ENCODE measurements at regions not wholly inside any gene's neighbourhood (a gene's known extent, or its start where the extent isn't known, plus 50 kb on each side); places are given as distances from the start of the nearest gene placed in this dataset.
A peak's percentile ranks its signal among the peaks of the same experiment; 100 is the strongest.
"Not testable (repeated sequence)": the region's sequence is repeated elsewhere in the genome, so short reads cannot be mapped to it uniquely, and the experiment has no call there.

DNA sequence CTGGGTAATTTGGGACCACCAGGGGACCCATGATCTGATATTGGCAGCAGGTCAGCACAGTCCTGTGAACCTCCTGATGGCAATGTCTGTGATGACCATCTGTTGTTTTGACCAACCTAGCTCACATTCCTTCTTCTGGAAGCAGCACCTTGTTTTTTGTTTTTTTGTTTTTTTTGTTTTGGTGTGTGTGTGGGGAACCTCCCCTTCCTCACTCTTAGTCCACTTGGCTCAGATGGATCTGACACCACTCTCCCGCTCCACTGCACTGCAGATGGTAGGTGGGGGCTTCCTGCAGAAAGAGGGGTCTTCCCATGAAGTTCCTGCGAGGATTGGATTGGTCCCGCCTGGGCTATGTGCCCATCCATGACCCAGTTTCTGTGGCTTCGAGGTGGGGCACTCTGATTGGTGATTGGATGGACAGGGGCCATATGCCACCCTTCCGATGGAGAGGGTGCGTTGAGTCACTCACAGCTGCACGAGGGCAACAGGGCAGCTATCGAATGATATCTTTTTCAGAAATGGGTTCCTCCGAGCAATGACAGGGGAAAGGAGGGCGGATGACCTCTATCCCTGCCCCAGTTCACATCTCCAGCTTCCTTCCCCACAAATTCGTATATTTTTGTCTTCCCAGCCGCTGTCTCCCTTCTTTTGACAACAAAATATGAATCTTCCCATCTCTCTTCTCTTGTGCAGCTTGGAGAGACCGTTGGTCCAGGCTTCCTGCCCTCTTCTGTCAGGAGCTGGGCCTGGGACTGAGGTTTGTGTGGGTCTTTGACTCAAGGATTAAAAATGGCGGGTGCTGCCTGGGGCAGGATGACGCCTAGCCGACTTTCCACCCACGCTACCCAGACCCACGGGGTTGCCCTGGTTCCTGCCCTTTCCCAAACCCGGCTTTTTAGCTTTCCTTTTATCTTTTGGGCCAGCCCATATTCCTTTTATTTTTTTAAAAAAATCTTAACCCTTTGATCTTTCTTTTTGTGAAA is 132.1 kb upstream of the KCNG1 start:
- no peak for DNase-seq

DNA sequence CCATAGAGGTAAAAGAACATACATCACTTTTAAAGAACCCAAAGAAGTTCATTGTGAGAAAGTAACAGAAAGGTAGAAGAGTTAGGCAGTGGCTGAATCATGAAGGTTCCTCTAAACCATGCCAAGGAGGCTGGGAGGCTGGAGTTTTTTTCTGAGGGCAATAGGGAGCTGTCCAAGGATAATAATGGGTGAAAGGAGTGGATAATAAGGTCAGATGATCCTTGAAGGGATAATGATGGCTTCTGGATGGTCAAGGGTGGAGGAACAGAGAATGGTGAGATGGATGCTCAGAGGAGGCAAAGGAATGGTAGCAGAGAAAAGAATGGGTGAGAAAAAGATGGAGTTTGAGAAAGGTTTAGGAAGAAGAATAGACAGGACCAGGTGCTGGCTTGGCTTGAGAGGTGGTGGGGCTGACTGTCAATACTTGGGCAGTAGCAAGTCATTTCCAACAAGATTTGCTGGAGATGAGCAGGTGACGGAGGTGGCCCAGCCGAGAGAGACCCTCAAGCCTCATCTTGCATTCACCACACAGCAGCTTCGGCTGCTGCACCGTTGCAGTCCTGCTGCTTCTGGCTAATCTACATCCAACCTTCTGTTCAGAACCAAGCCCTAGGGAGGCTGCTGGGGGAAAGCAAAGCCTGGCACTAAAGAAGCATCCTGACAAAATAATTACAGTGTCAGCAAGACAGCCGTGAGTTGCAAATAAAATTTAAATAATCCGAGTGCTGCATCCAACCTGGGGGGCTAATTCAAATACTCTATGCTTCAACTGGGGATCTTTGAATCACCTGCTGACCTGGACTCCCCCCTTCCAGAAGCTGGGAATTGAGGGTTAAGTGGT is 131.2 kb upstream of the KCNG1 start:
- no peak for DNase-seq

DNA sequence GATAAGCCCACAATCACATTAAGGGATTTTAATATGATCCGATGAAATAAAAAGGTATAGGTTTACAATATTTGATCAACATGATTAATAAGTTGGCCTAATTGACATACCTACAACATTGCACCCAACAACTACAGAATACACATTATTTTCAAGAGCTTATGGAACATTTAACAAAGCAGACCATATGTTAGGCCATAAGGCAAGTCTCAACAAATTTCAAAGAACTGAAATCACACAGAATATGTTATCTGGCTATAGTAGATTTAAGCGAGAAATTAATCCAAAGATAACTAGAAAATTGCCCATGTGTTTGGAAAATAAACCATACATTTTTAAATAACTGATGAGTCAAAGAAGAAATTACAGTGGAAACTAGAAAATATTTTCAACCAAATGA is 126.0 kb upstream of the KCNG1 start:
- no peak for DNase-seq

DNA sequence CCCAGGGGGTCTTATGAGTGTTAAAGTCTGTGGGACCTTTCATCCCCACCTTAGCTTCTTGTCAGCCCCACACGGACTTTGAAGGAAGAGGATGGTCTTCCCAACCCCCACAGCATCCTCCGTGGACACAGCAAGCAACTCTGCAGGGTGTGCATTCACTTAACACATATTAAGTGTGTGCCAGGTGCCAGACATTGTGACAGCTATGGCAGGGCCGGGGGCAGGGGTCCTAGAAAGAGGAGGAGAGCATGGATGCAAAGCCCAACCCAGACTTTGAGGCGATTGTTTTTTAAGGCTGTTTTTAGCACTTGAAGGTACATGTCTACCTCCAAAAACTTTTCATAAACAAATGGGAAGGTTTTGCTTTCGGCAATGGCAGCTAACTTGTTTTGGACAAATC is 121.6 kb upstream of the KCNG1 start:
- DNase-seq = no peak

DNA sequence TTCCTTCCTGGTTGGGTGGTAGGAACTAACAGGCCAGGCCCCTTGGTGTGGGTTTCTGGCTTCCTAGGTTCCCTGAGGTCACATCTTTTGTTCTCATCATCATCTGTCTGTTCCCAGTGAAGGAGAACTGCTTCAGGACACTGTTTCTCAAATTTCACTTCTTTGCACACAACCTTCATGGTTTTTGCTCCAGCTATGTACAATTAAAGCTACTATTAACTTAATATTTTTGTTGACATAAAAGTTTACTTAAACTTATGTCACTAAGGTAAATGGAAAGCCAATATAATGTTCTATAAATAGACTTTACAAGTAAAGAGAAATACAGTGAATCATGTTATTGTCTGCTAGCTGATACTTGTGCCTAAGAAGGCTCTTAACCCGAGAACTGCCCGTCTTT is 120.7 kb upstream of the KCNG1 start:
- DNase-seq = no peak

DNA sequence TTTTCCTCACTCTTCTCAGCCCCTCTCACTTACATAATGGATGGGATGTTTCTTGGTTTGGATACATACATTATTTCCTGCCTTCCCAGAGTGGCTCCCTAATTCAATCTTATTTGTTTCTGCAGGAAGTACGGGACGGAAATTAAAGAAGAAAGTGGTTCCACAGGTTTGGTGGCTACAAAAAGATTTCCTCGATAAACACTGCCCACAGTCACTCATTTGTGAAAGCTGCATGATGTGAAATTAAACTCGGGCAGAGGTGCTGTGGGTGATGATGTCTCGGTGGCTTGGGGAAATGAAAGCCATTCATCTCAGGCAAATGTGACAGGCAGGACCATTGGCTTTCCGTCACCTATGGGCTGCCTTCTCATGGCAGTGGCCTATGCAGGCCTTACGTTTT is 119.5 kb upstream of the KCNG1 start:
- no peak for DNase-seq

DNA sequence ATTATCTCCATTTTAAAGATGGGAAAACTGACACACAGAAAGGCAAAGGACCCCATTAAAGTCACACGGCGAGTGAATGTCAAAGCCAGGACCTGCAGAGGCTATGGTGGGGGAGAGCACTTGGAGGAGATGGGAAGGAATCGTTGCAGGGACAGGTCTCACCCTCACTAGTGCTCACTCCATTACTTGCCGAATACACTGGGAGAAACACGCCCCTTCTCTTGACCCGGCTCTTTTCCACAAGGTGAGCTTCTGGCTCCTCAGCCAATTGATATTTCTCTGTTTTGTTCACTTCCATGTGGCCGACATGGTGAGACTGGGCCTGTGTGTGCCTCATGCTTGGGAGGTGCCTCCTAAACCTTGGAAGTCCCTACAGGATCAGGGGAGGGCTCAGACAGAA is 117.8 kb upstream of the KCNG1 start:
- no peak for DNase-seq

DNA sequence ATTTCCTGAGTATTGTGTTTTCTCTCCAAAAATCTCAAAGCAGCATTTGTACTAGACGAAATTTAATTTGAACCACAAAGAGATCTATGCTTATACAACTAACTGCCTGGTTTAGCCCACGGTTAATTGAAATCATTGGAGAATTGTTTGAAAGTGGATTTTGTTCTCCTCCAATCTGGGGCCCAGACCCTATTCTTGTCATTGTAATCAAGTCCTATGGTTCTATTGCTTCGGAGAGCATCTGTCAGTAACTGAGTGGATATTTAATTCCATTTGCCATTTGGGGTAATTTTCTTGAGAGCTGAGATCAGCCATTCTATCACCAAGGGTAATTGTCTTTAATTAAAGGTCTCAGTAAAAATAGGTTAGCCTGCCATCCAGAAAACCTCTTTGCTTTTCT is 117.0 kb upstream of the KCNG1 start:
- no peak for DNase-seq

DNA sequence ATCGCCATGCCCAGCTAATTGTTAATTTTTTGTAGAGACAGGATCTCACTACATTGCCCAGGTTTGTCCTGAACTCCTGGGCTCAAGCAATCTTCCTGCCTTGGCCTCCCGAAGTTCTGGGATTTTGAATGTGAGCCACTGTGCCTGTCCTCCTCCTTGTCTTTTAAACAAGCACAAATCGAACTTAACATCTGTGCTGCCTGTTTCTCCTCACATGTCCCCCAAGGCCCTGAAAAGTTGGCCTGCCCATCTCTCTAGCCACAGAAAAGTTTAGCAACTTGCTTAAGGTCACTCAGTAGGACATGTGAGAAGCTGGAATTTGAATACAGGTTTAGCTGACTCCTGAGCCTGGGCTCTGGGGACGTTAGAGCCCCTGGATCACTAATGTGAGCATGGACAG is 115.7 kb upstream of the KCNG1 start:
- no peak for DNase-seq

DNA sequence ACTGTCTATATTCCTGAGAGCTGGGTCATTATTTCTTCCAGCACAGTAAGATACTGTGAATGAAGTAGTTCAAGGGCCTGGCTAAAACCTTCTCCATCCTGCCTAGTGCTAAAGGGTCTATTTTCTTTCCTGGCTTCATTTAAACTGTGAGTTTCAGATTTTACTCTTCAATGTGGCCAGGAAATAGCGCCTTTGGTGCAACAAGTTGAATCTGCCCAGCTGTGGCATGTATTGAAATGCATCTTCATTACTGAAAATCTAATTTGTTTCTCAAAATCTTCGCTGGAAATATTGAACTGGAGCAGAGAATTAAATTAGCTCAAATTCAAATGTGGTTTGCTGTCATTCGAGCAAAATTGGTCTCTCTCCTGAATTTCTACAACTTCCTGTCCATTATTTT is 114.6 kb upstream of the KCNG1 start:
- DNase-seq = no peak

DNA sequence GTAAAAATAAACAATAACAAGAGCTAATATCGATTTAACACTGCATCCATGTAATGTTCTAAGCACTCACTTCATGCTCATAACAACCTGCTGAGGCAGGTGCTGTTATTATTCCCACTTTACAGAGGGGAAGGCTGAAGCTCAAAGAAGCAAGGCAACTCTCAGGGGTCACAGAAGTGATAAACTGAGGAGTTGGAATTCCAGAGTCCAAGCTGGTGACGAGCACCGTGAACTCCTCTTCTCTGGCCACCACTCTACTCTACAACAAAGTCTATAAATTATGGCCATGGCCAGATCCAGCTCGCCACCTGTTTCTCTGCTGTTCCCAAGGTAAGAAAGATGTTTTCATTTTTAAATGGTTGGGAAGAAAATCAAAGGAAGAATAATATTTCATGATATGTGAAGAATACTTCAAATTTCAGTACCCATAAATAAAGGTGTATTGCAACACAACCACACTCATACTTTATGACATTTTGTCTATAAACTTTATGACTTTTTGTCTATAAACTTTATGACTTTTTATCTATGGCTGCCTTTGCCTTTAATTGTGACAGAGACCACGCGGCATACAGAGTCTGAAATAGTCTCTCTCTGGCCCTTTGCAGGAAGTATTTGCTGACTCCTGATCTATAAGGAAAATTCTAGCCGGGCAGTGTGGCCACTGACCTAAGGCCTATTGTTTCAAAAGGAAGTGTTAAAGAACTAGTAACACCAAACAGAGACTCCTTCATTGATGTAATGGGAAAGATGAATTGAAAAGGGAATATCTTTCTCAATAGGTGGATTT is 113.2 kb upstream of the KCNG1 start:
- no peak for DNase-seq

DNA sequence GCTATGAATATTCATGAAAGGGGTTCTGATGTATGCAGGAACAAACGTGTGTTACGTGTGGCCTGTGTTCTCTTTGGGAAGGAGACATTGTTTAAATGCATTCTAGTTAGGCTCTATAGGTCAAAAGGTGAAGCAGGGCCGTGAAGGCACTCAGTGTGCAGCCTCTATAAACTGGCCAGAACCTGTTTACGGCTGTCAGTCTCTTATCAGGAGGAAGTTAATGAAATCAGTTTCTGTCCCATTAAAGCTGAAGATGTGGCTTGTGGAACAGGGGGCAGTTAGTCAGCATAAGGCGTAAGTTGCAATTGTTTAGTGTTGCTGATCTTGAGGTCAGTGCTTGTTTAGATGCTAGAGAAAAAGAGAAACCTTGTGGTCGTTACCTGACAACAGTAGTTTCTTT is 111.5 kb upstream of the KCNG1 start:
- no peak for DNase-seq

DNA sequence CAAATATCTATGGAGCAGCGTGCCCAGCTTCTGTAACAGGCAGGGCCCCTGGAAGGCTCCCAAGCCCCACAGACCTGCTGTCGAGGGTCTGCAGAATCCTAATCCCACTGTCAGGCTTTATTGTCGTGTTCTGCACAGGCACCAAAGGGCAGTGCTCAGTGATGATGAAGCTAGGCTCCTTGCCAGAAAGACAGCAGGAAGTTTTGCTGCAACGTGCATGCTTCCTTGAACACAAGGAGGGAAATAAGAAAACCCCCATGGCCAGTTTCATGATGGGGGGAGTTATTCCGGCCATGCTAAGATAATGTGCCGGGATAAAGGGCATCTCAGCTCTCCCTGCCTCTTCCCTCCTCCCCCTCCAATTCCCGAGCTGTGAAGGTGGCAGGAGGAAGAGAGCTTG is 109.4 kb upstream of the KCNG1 start:
- DNase-seq = peak; percentile 13

DNA sequence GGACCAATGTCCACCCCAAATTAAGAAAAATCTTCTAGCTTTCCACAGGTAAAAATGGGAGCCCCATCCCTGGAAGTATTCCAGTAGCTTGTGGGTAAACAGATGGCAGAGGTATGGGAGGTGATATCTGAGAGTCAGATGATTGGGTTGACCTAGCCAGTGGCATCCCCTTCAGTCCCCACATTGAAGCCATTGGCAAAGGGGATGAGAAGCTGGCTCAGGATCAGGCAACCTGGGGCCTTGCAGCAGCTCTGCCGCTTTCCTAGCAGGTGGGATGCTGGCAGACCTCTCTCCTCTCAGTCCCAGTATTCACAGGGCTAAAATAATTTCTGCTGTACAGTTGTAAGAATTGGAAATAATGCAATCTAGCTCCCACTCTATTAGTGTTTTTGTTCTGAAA is 108.9 kb upstream of the KCNG1 start:
- DNase-seq = no peak

DNA sequence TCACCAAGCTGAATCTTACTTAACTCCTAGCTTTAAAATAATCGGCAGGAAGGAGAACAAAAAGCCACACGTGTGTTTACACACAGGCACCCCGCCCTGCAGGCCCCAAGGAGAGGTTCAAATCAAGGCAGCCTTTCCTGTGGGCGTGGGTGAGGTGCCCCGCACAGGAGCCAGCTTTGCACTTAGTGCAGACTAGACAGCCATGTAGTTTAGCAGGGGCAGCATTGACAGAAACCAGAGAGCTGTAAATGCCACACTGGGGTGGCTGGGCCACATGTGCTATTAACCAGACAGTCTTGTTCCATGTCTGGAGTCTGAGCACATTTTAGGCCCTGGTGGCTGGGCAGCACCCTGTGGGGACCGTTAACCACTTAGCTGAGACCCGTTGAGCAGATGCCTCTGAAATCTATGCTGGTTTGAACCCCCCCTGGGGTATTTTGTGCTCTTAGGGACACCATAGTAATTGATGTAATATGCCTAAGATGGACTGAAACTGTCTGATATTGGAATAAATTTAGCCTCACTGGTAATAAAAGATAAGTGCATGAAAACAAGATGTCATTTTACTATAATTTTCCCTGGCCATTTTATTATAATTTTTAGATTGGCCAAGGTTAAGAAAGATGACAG is 106.4 kb upstream of the KCNG1 start:
- DNase-seq = no peak

DNA sequence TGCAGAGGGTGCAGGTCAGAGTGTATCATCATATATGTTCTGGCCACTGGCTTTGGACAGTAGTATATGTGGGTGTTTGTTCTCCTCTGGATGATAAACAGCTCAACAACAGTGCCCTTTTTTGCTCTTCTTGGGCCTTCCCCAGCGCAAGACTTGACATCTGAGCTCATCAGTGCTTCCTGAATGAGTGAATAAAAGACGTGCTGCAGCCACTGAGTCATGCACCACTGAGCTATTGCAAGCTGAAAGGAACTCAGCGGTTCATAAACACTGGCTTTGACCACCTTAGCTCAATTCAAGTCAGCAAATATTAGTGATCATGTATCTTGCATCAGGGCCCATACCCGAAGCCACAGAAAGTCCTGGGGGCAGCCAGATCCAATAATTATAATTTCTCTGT is 105.3 kb upstream of the KCNG1 start:
- DNase-seq = peak; percentile 91

DNA sequence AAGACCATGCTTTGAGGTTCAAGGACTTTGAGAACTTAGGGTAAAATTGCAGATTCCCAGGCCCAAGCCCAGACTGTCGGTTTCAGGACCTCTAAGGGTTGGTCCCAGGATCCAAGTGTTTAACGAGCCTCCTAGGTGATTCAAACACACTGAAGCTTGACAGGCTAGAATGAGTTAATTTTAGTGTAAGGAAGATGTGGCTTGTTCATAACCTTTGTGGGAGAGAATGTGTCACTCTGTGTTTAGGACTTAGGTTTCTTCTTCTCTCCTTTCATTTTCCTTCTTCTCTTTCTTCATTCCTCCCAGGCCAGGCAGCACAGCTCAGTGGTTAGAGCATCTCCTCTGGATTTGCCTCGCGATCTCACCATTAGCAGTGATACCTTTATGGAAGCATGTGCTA is 104.8 kb upstream of the KCNG1 start:
- no peak for DNase-seq

DNA sequence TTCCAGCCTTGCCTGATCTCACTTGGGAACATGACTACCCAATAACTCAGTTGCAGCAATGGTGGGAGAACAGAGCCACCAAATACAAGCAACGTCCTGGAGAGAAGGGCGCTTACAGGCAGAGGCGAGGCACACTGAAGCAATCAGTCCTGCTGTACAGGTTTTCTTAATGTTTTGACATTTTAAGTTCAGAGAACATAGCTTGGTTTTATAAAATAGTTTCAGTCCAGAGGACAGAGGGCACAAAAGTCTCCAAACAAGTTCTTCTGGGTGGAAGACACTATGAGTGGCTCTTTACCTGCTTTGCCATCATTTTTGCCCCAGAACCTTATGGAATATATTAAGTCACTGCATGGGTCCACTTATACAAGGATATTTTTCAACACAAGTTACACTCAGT is 103.4 kb upstream of the KCNG1 start:
- no peak for DNase-seq

DNA sequence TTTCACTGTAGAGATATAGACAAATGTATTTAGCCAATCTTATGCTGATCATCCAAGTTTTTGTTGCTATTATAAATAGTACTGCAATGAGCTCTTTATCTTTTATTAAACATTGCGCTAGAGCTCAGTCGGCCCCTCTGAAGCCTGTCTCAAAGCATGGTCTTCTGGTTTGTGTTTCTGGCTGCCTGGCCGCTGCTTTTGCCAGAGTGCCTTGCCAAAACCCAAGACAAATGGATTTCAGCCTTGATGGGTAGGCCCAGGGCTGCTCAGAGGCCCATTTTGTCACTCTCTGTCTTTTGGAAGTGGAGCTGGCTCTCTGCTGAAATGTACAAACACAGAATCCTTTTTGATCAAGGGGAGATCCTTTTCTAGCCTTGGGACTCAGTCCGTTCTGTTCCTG is 102.9 kb upstream of the KCNG1 start:
- DNase-seq = no peak

DNA sequence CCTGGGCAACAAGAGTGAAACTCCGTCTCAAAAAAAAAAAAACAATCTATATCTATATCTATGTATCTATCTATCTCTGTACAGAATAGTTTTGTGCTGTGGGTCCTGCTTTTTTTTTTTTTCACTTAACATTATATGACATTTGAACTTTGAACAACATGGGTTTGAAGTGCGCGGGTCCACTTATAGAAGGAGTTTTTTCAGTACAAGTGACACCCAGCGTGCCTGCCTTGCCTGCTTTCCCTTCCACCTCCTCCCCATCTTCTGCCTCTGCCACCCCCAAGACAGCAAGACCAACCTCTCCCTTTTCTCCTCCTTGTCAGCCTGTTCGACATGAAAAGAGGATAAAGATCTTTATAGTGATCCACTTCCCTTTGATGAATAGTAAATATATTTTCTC is 102.2 kb upstream of the KCNG1 start:
- no peak for DNase-seq

DNA sequence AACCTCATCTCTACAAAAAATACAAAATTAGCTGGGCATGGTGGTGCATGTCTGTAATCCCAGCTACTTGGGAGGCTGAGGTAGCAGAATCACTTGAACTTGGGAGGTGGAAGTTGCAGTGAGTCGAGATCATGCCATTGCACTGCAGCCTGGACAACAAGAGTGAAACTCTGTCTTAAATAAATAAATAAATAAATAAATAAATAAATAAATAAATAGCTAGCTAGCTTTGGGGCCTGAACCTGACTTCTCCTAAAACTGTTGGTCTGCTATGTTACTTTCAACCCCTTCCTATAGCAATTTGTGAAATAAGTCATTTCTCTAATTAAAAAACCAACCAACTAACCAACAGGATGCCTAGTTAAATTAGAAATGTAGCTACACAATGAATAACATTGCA is 101.0 kb upstream of the KCNG1 start:
- not testable (repeated sequence) for DNase-seq

DNA sequence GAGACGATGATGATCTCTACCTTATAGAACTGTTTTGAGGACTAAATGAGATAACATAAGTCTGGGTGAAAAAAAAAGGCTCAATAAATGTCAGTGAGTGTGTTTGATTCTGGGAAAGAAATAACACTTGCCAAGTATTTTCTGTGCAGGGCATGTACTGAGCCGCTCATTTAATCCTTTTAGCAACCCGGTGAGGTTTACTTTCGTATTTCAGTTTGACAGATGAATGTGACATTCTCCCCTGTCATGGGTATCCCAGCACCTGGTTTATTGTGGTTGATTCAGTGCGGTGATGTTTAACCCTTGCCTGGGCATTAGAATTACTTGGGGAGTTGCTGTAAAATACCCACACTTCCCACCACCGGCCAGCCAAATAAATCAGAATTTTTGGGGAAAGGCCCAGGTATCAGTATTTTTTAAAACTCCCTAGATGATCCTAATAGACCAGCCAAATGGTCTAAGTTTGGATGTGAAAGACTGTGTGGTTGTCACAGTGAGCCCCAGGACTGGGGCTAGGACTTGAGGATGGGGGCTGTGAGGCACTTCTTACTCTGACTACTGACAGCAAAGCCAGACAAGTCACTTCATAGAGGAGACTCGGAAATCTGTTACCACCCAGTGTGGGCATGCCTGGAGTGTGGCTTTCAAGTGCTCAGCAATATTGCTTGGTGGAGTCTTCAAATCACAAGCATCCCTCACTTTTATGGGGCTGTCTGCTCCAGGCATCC is 100.2 kb upstream of the KCNG1 start:
- no peak for DNase-seq

Measured in HCEC 1CT (cell line).